ENCODE measurements at regions not wholly inside any gene's neighbourhood (a gene's known extent, or its start where the extent isn't known, plus 50 kb on each side); places are given as distances from the start of the nearest gene placed in this dataset.
"Not testable (repeated sequence)": the region's sequence is repeated elsewhere in the genome, so short reads cannot be mapped to it uniquely, and the experiment has no call there.

- no peak for DNase-seq
Observed at GRCh38 chrY:12360496-12360895, 340.5 kb upstream of the USP9Y start.

GRCh38 chrY:12365311-12365910, 335.6 kb upstream of the USP9Y start:
- DNase-seq: no peak

GRCh38 chrY:12374588-12374987, 326.4 kb upstream of the USP9Y start:
- DNase-seq: not testable (repeated sequence)

GRCh38 chrY:12391655-12392559, 309.1 kb upstream of the USP9Y start:
- not testable (repeated sequence) for DNase-seq

- no peak for DNase-seq
Observed at GRCh38 chrY:12393190-12393589, 307.8 kb upstream of the USP9Y start.

- DNase-seq: not testable (repeated sequence)
Observed at GRCh38 chrY:12395381-12396120, 305.5 kb upstream of the USP9Y start.

- no peak for DNase-seq
Observed at GRCh38 chrY:12403916-12404315, 297.1 kb upstream of the USP9Y start.

GRCh38 chrY:12408236-12408635, 292.8 kb upstream of the USP9Y start:
- no peak for DNase-seq

GRCh38 chrY:12410696-12411095, 290.3 kb upstream of the USP9Y start:
- DNase-seq: no peak

- DNase-seq: peak in 1 of 2 donors; percentile 1
Observed at GRCh38 chrY:12421072-12421787, 279.8 kb upstream of the USP9Y start.

- no peak for DNase-seq
Observed at GRCh38 chrY:12421788-12422124, 279.3 kb upstream of the USP9Y start.

GRCh38 chrY:12422536-12422935, 278.5 kb upstream of the USP9Y start:
- DNase-seq: no peak

GRCh38 chrY:12423416-12424252, 277.4 kb upstream of the USP9Y start:
- no peak for DNase-seq

GRCh38 chrY:12425506-12425905, 275.5 kb upstream of the USP9Y start:
- DNase-seq: no peak

- DNase-seq: no peak
Observed at GRCh38 chrY:12427361-12427760, 273.7 kb upstream of the USP9Y start.

GRCh38 chrY:12431546-12431945, 269.5 kb upstream of the USP9Y start:
- DNase-seq: no peak

- not testable (repeated sequence) for DNase-seq
Observed at GRCh38 chrY:12438823-12439222, 262.2 kb upstream of the USP9Y start.

GRCh38 chrY:12444200-12444599, 256.8 kb upstream of the USP9Y start:
- no peak for DNase-seq

- DNase-seq: not testable (repeated sequence)
Observed at GRCh38 chrY:12446486-12447265, 254.4 kb upstream of the USP9Y start.

GRCh38 chrY:12448561-12448960, 252.5 kb upstream of the USP9Y start:
- not testable (repeated sequence) for DNase-seq

- not testable (repeated sequence) for DNase-seq
Observed at GRCh38 chrY:12453318-12453717, 247.7 kb upstream of the USP9Y start.
